Right lung (tissue), 2 donors: ENCODE measurements at regions not wholly inside any gene's neighbourhood (a gene's known extent, or its start where the extent isn't known, plus 50 kb on each side); places are given as distances from the start of the nearest gene placed in this dataset.
"Not testable (repeated sequence)": the region's sequence is repeated elsewhere in the genome, so short reads cannot be mapped to it uniquely, and the experiment has no call there.

ENCODE experiments used
- DNase-seq, 2 donors: peaks; one replicate each; pipeline ENCODE4 v3.0.0-alpha.2; 2013

DNA sequence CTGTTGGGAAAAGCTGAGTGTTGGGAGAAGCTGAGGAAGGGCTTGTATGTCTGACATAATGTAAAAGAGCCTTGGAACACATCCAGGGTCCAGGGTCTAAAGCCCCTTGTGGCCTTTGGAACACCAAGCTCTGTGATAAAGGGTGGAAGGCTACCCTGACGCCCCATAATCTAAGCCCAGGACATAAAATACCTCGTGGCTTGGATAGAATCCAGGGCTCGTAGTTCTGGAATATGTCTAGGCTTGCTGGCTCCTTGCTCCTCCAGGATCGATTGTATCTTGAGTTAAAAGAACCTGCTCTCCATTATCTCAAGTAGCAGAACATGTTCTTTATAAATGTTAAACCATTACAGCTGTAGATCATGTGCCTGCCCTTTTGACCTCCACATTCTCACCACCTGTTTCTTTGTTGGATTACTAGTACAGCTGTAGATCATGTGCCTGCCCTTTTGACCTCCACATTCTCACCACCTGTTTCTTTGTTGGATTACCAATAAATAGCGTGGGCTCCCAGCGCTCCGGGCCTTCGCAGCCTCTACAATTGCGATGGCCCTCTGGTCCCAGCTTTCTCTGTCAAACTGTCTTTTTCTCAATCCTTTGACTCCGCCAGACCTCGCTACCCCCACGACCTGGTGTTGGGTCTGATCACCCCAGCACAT lies 246.9 kb upstream of the KCNH7 start:
- not testable (repeated sequence) for DNase-seq

DNA sequence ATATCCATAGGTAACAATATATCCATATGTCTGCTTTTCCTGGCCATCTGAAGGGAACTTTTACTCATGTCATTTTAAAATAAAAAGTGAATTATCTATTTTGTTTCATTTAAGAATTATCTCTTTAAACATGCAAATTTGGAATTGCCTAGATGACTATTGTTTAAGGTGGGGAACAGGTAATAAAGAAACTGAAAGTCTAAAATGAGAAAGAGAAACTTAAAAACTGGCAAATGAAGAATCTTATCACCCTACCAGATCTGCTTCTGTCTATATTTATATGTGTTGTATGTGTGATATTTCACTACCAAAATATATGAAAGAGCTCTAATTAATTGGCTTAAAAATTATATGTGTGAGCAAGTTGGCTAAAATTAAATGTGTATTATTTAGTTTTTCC lies 243.2 kb upstream of the KCNH7 start:
- no peak for DNase-seq

DNA sequence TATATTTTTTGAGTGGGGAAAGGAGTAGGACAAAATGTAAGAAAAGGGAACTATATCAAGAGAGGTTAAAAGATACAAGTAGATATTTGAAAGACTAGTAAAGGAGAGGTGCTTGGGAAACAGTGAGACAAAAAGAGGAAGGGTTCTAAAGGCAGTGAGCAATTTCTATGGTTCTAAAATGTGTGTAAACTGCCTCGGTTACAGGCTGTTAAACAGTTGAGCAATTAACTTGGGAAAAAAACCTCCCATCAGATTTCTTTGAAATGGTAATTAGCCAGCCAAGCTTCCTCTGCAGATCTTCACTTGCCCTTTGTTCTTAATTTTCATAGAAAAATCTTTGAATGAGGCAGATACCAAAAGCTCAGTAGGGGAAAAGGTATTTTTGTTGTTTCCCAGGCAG lies 238.7 kb upstream of the KCNH7 start:
- DNase-seq: no peak

DNA sequence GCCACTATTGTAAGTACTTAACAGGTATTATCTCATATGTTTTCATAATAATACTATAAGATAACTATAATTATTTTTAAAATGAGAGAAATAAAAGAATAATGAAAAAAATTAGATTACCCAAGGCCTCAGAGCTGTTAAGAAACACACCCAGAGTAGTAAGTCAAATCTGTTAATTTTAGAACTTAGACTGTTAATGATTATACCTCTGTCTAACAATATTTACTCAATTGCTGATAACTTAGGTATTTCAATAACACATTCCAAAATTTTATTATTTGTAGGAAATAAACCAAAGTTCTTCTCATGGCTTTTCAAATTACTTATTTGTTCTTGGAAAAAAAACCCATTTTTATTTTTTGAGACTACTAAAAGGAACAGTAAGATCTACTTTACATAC lies 227.5 kb upstream of the KCNH7 start:
- DNase-seq: no peak

DNA sequence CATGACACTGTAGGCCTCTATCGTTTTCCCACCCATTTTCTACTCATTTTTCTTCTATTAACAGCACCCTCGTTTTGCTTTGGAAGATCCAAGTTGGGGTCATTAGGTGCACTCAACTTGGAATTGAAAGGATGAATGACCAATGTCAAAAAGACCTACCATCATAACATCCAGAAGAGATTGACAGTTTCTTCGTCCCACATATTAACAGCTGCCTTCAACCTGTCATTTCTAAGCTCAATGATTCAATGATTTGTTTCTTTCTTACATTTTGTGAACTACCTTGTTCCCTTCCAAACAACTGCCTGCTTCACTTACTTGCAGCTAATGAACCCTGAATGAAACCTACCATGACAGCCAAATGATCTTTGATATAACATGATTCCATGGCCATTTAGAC lies 224.0 kb upstream of the KCNH7 start:
- DNase-seq: no peak

DNA sequence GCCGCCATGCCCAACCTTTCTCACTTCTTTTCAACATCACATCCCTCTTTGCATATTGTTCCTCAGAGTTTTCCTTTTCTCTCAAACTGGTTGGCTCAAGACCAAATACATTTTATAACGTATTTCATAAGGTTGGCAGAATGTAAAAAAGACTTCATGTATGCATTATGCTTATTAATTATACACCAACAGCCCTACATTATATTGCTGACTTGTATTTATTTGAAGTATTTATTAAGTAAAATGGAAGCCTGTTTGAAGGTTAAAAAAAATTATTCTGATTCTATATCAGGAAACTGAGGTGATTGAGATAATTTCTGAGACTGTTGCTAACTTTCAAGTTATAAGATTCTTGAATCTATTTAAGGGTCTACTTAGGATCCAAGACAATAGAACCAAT lies 208.0 kb upstream of the KCNH7 start:
- DNase-seq: no peak

DNA sequence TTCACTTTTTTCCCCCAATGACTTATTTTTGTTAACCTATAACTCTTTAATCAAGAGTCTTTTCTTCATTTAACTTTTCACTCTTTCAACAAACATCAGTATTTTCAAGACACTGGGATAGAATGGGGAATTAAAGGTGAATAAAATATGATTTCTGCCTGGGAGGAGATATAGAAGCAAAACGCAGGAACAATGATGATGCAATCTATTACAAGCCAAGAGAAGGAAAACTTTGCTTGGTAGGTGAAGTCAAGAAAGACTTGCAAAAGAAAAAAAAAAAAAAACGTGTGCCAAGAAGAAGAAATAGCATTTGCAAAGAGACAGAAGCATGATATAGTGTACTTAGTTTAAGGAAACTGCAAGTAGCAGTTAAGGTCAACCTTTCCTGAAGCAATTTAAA lies 207.3 kb upstream of the KCNH7 start:
- DNase-seq: no peak

DNA sequence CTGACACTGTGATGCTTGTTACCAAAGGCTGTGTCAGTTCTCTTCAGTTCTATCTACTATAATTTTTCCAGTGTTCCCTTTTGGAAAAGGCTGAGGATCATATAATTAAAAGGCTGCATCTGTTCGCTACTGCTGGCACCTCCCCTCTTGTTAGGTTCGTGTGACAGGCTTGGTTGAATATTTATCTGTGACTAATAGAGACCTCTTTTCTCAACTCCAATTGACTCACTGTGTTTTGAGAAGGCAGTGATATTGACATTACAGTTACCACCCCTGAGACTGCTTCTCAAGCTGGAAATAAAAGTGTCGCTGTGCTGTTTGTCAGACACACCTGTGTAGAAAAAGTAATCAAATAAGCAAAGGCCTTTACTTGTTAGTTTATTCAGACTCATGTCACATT lies 205.5 kb upstream of the KCNH7 start:
- DNase-seq: no peak

DNA sequence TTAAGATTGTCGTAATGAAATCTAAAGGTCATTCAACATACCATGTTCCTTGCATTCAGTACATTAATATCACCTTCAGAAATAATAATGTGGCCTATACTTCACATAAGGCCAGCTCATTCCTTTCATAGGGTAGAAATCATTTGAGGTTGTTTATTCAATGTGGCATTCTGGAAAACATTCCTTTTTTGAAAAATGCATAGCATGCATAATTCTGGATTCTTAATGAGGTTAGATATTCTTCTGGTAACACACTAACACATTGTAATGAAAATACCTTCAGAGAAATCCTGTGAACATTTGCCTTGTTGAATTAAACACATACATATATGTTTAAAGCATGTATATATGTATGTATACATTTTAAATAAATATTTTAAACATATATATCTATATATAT lies 204.6 kb upstream of the KCNH7 start:
- DNase-seq: no peak

DNA sequence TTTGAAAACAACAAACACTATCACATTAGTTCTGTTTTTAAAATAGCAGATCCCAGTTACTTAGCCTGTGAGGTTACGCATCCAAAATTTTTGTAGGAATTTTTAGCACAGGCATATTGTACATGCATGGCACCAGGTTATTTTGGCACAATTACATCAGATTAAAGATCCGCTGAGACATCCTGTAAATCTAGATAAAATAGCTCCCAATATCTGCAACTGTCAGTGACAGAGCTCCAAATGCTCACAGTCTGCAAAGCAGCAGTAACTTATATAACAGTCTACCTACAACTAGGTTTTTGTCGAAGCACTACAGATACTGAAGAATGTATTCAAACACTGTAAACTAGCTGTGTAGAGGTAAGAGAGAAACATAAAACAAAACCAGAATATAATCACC lies 200.7 kb upstream of the KCNH7 start:
- no peak for DNase-seq

DNA sequence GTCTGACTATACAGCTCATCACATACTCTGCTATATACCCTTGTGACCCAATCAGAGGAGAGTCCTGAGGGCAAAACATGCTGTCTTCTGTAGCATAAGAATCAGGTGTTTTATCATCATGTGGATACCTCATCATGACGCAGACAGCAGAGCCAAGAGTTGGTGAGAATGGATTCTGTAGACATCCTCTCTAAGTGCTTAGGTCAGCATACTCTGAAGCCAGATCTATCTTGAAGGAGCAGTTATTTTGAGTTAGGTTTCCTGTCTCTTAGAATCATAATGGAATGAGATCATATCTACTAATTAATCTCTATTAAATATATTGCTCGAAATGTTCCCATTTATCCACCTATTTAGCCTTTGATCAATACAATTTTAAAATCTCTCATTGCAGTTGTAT lies 190.2 kb upstream of the KCNH7 start:
- no peak for DNase-seq

DNA sequence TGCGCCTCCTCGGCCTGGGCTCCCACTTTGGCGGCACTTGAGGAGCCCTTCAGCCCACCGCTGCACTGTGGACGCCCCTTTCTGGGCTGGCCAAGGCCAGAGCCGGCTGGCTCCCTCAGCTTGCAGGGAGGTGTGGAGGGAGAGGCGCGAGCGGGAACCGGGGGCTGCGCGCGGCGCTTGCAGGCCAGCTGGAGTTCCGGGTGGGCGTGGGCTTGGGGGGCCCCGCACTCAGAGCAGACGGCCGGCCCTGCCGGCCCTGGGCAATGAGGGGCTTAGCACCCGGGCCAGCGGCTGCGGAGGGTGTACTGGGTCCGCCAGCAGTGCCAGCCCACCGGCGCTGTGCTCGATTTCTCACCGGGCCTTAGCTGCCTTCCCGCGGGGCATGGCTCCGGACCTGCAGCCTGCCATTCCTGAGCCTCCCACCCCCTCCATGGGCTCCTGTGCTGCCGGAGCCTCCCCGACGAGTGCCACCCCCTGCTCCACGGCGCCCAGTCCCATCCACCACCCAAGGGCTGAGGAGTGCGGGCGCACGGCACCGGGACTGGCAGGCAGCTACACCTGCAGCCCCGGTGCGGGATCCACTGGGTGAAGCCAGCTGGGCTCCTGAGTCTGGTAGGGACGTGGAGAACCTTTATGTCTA lies 187.7 kb upstream of the KCNH7 start:
- not testable (repeated sequence) for DNase-seq

DNA sequence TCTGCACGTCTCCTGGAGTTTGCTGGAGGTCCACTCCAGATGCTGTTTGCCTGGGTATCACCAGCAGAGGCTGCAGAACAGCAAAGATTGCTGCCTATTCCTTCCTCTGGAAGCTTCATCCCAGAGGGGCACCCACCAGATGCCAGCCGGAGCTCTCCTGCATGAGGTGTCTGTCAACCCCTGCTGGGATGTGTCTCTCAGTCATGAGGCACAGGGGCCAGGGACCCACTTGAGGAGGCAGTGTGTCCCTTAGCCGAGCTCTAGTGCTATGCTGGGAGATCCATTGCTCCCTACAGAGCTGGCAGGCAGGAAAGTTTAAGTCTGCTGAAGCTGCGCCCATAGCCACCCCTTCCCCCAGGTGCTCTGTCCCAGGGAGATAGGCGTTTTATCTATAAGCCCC lies 178.3 kb upstream of the KCNH7 start:
- DNase-seq: not testable (repeated sequence)

DNA sequence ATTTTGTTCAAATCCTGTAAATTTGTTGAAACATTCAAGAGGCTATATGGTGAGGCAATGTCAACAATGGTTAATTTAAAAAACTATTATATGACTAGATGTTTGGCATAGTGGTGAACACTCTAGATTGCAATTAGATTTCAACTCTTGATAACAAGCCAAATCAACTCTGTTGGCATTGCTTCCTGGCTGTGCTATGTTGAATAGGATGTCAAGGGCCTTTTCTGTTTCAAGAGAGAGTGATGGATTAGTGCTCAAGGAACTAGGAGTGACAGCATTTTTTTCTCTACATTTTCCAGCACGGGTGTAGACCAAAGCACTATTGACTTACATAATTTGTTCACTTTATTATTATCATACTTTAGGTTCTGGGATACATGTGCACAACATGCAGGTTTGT lies 172.4 kb upstream of the KCNH7 start:
- DNase-seq: no peak

DNA sequence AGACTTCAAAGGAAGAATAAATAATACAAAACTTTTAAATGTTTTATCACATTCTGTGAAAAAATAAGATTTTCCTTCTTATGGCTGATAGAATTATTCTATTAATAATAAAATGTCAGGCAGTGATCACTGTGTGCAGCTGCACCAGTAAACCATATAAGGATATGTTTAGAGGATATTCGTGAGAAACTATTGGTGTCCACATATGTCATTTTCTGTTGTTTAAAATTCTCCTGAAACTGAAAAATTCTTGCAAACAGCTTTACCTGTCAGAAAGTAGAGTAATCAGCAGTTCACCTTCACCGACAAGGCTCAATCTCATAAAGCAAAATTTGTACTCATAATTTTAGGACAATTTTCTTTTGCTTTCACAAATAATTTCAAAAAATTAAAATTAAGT lies 170.1 kb upstream of the KCNH7 start:
- DNase-seq: no peak

DNA sequence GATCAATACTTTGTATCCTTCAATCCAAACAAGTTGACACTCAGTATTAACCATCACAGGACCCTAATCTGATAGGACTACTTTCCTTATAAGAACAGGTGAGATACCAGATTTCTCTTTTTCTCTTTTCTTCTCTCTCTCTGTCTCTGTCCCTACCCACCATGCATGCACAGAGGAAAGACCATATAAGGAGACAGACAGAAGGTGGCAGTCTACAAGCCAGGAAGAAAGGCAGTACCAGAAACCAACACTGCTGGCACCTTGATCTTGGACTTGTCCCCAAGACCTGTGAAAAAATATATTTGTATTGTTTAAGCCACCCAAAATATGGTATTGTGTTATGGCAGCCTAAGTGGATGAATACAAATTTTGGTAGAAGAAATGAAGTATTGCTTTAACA lies 156.2 kb upstream of the KCNH7 start:
- DNase-seq: no peak

DNA sequence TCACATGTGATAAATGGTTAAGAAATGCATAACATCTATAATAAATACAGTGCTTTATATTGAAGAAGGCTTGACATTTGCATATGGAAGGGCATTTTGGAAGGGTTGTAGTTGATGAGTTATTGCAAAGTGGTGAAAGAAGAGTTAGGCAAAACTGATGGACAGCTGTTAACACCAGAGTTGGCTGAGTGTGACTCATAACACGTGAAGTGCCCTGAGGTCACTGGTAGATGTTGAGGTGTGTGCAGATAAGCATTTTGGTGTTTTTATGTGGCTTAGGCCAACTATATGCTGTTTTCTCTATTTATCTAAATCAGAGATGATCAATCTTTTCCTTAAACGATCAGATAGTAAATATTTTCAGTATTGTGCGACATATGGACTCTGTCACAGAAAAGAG lies 154.3 kb upstream of the KCNH7 start:
- DNase-seq: no peak

DNA sequence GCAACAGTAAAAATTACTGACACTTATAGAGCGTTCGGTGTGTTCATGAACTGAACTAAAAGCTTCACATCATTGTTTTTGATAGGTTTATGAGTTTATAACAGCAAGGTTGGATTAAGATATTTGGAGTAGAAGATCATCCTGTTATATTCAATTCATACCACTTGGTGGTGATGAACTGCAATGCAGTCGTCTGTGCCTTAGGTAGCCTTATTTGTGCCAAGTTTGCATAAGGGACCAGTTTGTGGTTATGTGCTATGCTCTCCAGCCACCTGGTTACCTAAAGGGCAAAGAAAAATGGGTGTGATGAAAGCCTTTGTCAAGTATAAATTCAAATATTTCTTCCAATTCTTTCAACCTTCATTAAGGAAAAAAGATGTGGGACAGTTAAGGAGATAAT lies 150.9 kb upstream of the KCNH7 start:
- DNase-seq: no peak

DNA sequence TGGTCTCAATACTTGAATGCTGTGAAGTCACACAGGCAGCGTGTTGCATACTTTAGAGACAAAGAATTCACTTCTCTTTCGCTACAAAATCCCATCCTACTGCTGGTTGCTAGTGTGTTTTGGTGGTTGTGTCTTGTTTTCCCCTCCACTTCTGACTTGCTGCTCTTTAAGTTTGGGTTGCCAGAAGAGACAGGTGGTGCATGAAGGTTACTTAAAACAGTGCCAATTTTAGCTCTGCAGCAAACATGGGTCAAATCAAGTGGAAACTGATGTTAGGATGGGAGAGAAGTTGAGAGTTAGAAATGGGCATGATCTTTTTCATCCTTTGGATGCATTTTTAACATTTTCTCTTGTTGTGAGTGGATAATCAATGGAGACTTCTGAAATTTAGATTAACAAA lies 136.2 kb upstream of the KCNH7 start:
- no peak for DNase-seq

DNA sequence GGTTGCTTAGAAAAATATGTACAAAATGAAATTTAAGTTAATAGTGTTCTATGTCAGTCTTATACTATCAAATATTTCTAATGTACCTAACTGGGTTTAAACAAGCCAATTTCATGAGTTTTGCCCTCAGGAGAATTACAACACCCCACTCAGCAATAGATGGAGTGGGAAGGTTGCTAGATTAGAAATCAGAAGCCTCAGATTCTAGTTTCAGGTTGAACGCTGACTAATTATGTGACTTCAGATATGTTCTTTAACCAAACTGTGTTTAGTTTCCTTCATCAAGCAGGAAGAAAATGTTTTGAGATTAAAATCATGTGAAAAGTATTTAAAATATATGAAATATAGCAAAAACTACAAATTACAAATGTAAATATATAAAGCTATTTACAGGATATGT lies 133.8 kb upstream of the KCNH7 start:
- no peak for DNase-seq

DNA sequence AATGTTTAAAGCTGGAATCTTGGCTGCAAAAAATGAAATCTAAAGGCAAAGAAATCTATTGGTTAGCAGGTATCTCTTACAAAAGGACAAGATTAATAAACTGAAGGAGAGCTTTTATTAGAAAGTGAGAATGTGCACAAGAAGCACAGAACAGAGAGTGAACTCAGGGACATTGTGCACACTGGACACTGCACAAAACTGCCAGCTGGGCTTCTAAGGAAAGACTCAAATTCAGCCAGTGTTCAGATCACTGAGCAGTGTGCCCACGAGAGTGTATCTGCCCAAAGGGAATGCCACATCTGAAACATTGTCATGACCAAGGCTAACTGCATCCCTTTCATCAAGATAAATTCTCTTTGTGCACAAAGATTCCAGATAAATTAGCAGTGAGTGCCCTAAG lies 129.7 kb upstream of the KCNH7 start:
- no peak for DNase-seq

DNA sequence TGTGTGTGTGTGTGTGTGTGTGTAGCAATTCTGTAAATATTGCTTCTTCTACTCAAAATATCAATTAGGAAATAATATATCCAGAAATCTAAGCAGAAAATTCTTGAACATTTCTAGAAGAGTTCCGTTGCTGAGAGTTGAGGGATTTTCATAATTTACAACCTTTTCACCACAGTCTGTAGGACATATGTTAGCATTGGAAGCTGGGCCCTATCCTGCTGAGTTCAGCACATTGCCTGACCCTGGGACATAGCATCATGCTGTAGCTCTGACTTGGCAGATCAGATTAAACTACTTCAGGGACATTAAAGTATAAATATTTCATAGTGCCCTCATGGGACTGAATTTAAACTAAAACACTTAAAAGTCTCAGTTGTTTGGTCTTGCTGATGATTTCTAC lies 129.2 kb upstream of the KCNH7 start:
- DNase-seq: no peak

DNA sequence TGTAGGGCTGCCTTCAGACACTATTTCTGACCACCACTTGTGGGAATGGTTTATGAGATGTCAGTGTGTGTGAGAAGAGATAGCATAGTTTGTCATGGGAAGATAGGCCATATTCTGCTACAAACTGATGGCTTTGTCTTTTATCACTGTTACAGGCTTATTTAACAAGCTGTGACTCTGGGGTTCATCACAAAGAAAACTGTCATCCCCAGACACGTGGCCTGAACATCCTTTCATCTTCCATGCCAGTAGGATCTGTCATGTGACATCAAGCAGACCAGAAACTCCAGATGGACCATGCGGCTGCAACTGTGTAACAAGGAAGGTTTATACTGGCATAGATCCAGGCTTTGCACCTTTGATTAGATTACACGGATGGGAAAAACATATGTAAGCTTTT lies 128.6 kb upstream of the KCNH7 start:
- DNase-seq: no peak

DNA sequence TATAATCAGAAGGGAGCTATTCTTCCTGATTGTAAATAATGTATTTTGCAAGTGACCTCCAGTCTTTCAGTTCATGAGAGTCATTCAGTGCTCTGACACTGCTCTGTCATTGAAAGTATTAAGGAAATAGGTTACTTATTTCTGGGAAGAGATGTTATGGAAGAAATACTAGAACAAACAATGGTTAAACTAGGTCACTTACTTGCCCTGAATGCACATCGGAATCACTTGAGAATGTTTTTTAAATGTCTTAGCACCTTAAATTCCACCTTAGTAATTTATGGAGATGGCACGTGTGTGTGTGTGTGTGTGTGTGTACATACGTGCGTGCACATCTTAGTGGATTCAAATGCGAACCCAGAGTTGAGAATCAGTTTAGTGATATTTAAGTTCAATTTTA lies 126.6 kb upstream of the KCNH7 start:
- no peak for DNase-seq
